ENCODE measurements at regions not wholly inside any gene's neighbourhood (a gene's known extent, or its start where the extent isn't known, plus 50 kb on each side); places are given as distances from the start of the nearest gene placed in this dataset.

GRCh38 chr17:77320044-77320440 is 179.3 kb downstream of the SEC14L1 start:
- peak in 1 of 2 donors; percentile 16 for TF ChIP-seq POLR2A (IDR thresholded peaks at IDR 0.05)
- no peak for TF ChIP-seq CTCF (IDR thresholded peaks at IDR 0.05)
- H3K4me3 ChIP-seq = peak overlapping the region; percentile 38 to 40
- peak overlapping the region; percentile 93 to 98 for H3K27ac ChIP-seq
- no peaks in the 10 kb centered on the region for H3K9me3 ChIP-seq
- intact Hi-C loops (cut with DNase I; ENCODE audit: low total_unique reads) = no loop called here
- H3K27me3 ChIP-seq = no peaks in the 10 kb centered on the region
- H3K36me3 ChIP-seq = no peaks in the 10 kb centered on the region
- DNase-seq = peak; percentile 68 to 70
- peaks cover 19 to 42% of the 10 kb centered on the region in 2 donors for H3K4me1 ChIP-seq

GRCh38 chr17:77320485-77321256 is 179.9 kb downstream of the SEC14L1 start:
- Histone ChIP-seq H3K27ac (peak overlapping the region; percentile 93 to 98), H3K4me3 (peak overlapping the region; percentile 38 to 40)

GRCh38 chr17:77321649-77322513 is 181.1 kb downstream of the SEC14L1 start:
- Histone ChIP-seq H3K36me3 (no peaks in the 10 kb centered on the region), H3K27ac (peak overlapping the region; percentile 93 to 98), H3K9me3 (no peaks in the 10 kb centered on the region), H3K4me3 (no peak overlapping the region), H3K4me1 (peaks cover 19 to 39% of the 10 kb centered on the region in 2 donors), H3K27me3 (no peaks in the 10 kb centered on the region)
- intact Hi-C loops (cut with DNase I; ENCODE audit: low total_unique reads) = no loop called here
- TF ChIP-seq POLR2A (IDR thresholded peaks at IDR 0.05) (no peak), CTCF (IDR thresholded peaks at IDR 0.05) (no peak)
- DNase-seq = peak in 1 of 2 donors; percentile 39

More at GRCh38 chr17:77320485-77321256, 179.9 kb downstream of the SEC14L1 start:
- intact Hi-C loops (cut with DNase I; ENCODE audit: low total_unique reads) = no loop called here
- Histone ChIP-seq H3K9me3 (no peaks in the 10 kb centered on the region), H3K27me3 (no peaks in the 10 kb centered on the region), H3K4me1 (peaks cover 19 to 45% of the 10 kb centered on the region in 2 donors), H3K36me3 (no peaks in the 10 kb centered on the region)
- TF ChIP-seq POLR2A (IDR thresholded peaks at IDR 0.05) = no peak
- TF ChIP-seq CTCF (IDR thresholded peaks at IDR 0.05) = no peak
- DNase-seq = peak; percentile 61 to 66

GRCh38 chr17:77322514-77323412 is 182.0 kb downstream of the SEC14L1 start:
- peak; percentile 91 to 93 for DNase-seq
- Histone ChIP-seq H3K4me3 (peak overlapping the region; percentile 10 to 26), H3K27me3 (no peaks in the 10 kb centered on the region), H3K36me3 (no peaks in the 10 kb centered on the region), H3K27ac (peak overlapping the region; percentile 93 to 98), H3K9me3 (no peaks in the 10 kb centered on the region), H3K4me1 (peaks cover 19 to 39% of the 10 kb centered on the region in 2 donors)
- intact Hi-C loops (cut with DNase I; ENCODE audit: low total_unique reads) = no loop called here
- no peak for TF ChIP-seq CTCF (IDR thresholded peaks at IDR 0.05)
- peak; percentile 65 to 71 for TF ChIP-seq POLR2A (IDR thresholded peaks at IDR 0.05)
